HG03558 (cell line): ENCODE measurements at regions not wholly inside any gene's neighbourhood (a gene's known extent, or its start where the extent isn't known, plus 50 kb on each side); places are given as distances from the start of the nearest gene placed in this dataset.
"Not testable (repeated sequence)": the region's sequence is repeated elsewhere in the genome, so short reads cannot be mapped to it uniquely, and the experiment has no call there.

Source experiments
- ATAC-seq: cut with Tn5 transposase; IDR thresholded peaks from one replicate; pipeline ENCODE4 v1.9.1; 2021; ENCODE audit warnings: moderate number of reproducible peaks; ENCODE audit not compliant: unreplicated experiment; ENCODE audit errors: extremely low read depth

GRCh38 chr10:80697926-80698325 lies 160.2 kb downstream of the SH2D4B start:
- ATAC-seq: no peak

- peak; percentile 74 for ATAC-seq
Observed at GRCh38 chr10:80699602-80700039, 161.9 kb downstream of the SH2D4B start.

GRCh38 chr10:80700252-80700651 lies 162.6 kb downstream of the SH2D4B start:
- ATAC-seq: no peak

GRCh38 chr10:80700760-80701444 lies 163.2 kb downstream of the SH2D4B start:
- ATAC-seq: no peak

- ATAC-seq: no peak
Observed at GRCh38 chr10:80701706-80702105, 164.0 kb downstream of the SH2D4B start.

- ATAC-seq: no peak
Observed at GRCh38 chr10:80702143-80702542, 164.4 kb downstream of the SH2D4B start.

- no peak for ATAC-seq
Observed at GRCh38 chr10:80705899-80706298, 168.2 kb downstream of the SH2D4B start.

GRCh38 chr10:80708185-80708584 lies 170.5 kb downstream of the SH2D4B start:
- ATAC-seq: no peak

- no peak for ATAC-seq
Observed at GRCh38 chr10:80708808-80709207, 171.1 kb downstream of the SH2D4B start.

GRCh38 chr10:80709866-80710265 lies 172.2 kb downstream of the SH2D4B start:
- no peak for ATAC-seq

- ATAC-seq: no peak
Observed at GRCh38 chr10:80713398-80713928, 175.8 kb downstream of the SH2D4B start.

GRCh38 chr10:80714566-80714965 lies 176.9 kb downstream of the SH2D4B start:
- ATAC-seq: no peak

GRCh38 chr10:80718024-80718423 lies 180.3 kb downstream of the SH2D4B start:
- no peak for ATAC-seq

GRCh38 chr10:80719935-80720334 lies 182.2 kb downstream of the SH2D4B start:
- no peak for ATAC-seq

- no peak for ATAC-seq
Observed at GRCh38 chr10:80720549-80720948, 182.8 kb downstream of the SH2D4B start.

GRCh38 chr10:80728354-80728753 lies 190.7 kb downstream of the SH2D4B start:
- ATAC-seq: not testable (repeated sequence)

GRCh38 chr10:80729896-80730295 lies 192.2 kb downstream of the SH2D4B start:
- ATAC-seq: no peak

- ATAC-seq: no peak
Observed at GRCh38 chr10:80730522-80730921, 192.8 kb downstream of the SH2D4B start.

- ATAC-seq: no peak
Observed at GRCh38 chr10:80734589-80734988, 196.9 kb downstream of the SH2D4B start.

GRCh38 chr10:80737209-80737608 lies 199.5 kb downstream of the SH2D4B start:
- no peak for ATAC-seq

- no peak for ATAC-seq
Observed at GRCh38 chr10:80739328-80739727, 201.6 kb downstream of the SH2D4B start.
